T-helper 9 cell (primary cell): ENCODE measurements at regions not wholly inside any gene's neighbourhood (a gene's known extent, or its start where the extent isn't known, plus 50 kb on each side); places are given as distances from the start of the nearest gene placed in this dataset.

Experiments used
- DNase-seq: peaks from one replicate; pipeline ENCODE4 v3.0.0-alpha.2; 2020

GRCh38 chr17:65362826-65363225, 198.6 kb downstream of the AXIN2 start:
- no peak for DNase-seq

GRCh38 chr17:65360961-65361552, 200.4 kb downstream of the AXIN2 start:
- DNase-seq, result no peak

DNA sequence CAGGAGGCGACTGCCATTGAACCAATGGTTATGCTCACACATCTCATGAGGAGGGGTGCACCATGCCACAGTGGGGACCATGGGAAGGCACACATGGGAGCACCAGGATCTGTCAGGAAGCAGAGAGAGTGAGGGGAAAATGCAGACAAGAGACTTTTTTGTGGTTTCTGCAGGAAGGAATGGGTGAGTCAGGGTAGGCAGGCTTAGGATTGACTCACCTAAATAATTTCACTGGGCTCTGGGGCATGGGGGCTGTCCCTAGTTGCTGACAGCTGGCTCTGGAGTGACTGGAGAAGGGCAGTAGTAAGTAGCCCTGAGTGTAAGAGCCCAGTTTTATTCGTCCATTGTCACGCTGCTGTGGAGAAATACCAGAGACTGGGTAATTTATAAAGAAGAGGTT, 202.4 kb downstream of the AXIN2 start:
- DNase-seq, result no peak

GRCh38 chr17:65356536-65356935, 204.9 kb downstream of the AXIN2 start:
- DNase-seq, result no peak

DNA sequence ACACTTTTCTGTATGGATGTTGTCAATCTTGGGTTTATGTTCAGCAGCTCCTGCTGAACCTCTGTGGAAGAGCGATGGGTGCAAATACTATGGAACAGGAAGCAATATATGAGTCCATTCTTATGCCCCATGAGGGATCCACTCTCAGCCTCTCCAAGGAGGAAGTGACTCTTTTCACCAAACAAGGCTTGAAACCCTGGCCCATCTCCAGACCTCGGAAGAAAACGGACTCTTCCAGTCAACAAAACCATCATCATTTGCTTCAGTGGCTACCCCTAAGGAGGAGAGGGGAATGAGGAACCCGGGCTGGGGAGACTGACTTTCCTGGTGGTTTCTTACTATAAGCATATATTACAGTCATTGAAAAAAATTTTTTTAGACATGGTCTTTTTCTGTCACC, 206.2 kb downstream of the AXIN2 start:
- no peak for DNase-seq

- no peak for DNase-seq
These were observed 211.5 kb downstream of the AXIN2 start for GRCh38 chr17:65349916-65350315.

DNA sequence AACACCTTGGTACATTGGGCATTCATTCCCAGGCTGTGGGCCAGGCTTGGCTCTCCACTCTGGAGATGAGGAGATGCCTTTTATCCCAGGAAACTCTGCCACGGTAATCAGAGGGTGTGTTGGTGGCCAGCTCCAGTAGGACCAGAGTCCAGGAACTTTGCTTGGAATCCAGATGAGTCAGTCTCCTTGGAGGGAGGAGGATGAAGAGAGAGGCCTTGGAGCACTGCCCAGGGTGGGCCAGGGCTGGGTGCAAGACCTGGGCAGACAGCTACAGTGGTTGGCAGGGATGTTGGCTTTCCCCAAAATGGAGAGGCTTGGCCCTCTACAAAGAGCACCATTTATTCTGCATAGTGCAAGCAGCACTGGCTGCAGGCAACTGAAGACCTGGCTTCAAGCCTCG, 209.0 kb downstream of the RGS9 start:
- DNase-seq, result no peak

GRCh38 chr17:65345261-65346005, 208.3 kb downstream of the RGS9 start:
- no peak for DNase-seq

- DNase-seq, result no peak
These were observed 203.2 kb downstream of the RGS9 start for GRCh38 chr17:65340401-65340800.

DNA sequence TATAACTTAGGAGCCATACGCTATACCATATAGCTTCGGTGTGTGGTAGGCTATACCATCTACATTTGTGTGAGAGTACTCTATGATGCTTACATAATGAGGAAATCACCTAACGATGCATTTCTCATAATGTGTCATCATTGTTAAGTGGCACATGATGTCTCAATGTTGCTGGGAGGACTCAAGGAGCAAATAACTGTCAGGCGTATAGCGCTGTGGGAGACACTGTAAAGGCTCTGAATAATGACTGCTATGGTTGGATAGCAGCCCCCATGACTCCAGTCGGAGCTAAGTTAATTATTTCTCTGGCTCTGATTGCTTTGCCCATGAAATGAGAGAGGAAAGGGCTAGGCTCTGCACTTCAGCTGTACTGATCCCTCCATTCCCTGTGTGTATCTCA, 197.2 kb downstream of the RGS9 start:
- no peak for DNase-seq

GRCh38 chr17:65332779-65333178, 195.6 kb downstream of the RGS9 start:
- no peak for DNase-seq

GRCh38 chr17:65332375-65332774, 195.2 kb downstream of the RGS9 start:
- no peak for DNase-seq

- DNase-seq, result no peak
These were observed 191.4 kb downstream of the RGS9 start for GRCh38 chr17:65328567-65328966.

GRCh38 chr17:65324611-65325342, 187.6 kb downstream of the RGS9 start:
- DNase-seq, result no peak

DNA sequence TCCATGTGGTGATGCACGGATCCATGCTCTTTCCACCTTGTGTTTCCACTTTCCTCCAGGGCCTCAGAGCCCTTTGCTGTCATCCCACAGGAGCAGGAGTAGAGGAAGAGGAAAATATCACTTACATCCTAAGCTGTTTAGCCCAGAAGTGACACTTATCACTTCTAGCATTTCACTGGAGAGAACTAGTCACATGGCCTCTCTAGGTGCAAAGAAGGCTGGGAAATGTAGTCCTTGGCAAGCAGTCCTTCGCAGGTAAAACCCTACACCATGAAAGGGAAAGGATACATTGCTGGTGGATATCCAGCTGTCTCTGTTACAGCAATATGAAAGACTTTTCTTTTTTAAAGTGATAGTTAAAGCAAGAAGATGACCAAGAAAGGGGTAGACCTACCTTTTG, 185.9 kb downstream of the RGS9 start:
- DNase-seq, result no peak

- no peak for DNase-seq
These were observed 183.7 kb downstream of the RGS9 start for GRCh38 chr17:65320820-65321219.

- no peak for DNase-seq
These were observed 177.0 kb downstream of the RGS9 start for GRCh38 chr17:65314212-65314611.

- DNase-seq, result no peak
These were observed 175.7 kb downstream of the RGS9 start for GRCh38 chr17:65312718-65313377.

DNA sequence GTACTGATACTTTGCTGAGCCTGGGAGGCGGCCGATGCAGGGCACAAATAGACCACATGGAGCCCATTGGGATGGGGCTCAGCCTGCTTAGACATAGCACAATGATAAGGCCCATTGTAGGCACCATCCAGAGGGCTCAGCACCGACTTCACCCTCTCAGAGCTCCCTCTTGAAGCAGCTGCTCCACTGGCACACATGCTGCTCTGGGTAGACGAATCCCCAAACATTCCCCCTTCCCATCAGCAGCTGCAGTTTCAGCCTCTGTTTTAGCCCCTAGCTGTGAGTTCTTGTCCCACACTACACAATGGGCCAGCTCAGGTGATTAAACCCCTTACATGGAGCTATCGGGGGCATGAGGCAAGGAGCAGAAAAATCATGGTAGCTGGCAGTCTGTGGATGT, 174.1 kb downstream of the RGS9 start:
- no peak for DNase-seq

- no peak for DNase-seq
These were observed 170.8 kb downstream of the RGS9 start for GRCh38 chr17:65307961-65308316.

GRCh38 chr17:65307081-65307960, 170.2 kb downstream of the RGS9 start:
- DNase-seq, result no peak

DNA sequence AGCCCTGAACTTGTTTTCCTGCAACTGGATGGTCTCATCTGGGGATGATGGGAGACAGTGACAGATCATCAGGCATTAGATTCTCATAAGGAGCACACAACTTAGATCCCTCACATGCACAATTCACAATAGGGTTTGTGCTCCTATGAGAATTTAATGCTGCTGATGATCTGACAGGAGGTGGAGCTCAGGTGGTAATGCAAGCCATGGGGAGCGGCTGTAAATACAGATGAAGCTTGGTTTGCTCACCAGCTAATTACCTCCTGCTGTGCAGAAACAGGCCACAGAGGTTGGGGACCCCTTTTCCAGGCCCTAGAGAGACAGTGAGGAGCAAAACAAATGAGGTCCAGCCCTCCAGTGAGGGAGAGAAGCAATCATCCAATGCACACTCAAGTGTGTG, 168.6 kb downstream of the RGS9 start:
- DNase-seq, result no peak

DNA sequence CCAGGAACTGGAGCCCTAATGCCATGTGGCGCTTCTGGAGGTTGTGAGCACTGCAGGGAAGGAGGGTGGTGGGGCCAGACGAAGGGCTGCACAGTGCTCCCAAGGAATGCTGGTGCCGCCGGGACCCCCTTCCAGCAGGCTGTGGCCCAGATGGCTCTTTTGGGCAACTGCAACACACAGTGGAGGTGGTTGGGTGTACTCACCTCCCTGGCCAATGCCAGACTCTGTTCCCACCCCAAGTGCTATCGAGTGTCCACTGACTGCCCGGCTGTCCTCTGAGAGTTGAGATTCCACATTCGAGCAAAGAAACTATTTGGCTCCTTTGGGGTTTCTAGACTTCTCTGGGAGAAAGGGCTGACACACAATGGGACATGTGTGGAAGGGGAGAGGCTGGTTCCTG, 167.9 kb downstream of the RGS9 start:
- no peak for DNase-seq
